AG10803 (cell line): ENCODE measurements at regions not wholly inside any gene's neighbourhood (a gene's known extent, or its start where the extent isn't known, plus 50 kb on each side); places are given as distances from the start of the nearest gene placed in this dataset.

Source experiments
- DNase-seq: peaks from one replicate; pipeline ENCODE4 v3.0.0; 2010; ENCODE audit warnings: low read depth
- H3K4me3 ChIP-seq: 2 replicates; pipeline ENCODE4 v1.5.1; 2011; ENCODE audit warnings: mild to moderate bottlenecking, low read length, control low read depth
- CTCF ChIP-seq: conservative IDR thresholded peaks from 2 replicates; pipeline ENCODE4 v1.5.1; 2011; ENCODE audit warnings: mild to moderate bottlenecking, low read length, control low read depth, inconsistent platforms

GRCh38 chr10:83959328-83959727 lies 180.0 kb upstream of the GHITM start:
- H3K4me3 ChIP-seq = no peak overlapping the region
- DNase-seq = no peak
- TF ChIP-seq CTCF = no peak

GRCh38 chr10:83960125-83960524 lies 179.2 kb upstream of the GHITM start:
- DNase-seq = no peak
- H3K4me3 ChIP-seq = no peak overlapping the region
- no peak for TF ChIP-seq CTCF

GRCh38 chr10:83961620-83962019 lies 177.7 kb upstream of the GHITM start:
- no peak for DNase-seq
- no peak overlapping the region for H3K4me3 ChIP-seq
- no peak for TF ChIP-seq CTCF

- H3K4me3 ChIP-seq = no peak overlapping the region
- no peak for DNase-seq
- no peak for TF ChIP-seq CTCF
Measured at GRCh38 chr10:83963446-83963845, 175.9 kb upstream of the GHITM start.

GRCh38 chr10:83965473-83965872 lies 173.8 kb upstream of the GHITM start:
- H3K4me3 ChIP-seq = no peak overlapping the region
- DNase-seq = no peak
- no peak for TF ChIP-seq CTCF

- no peak overlapping the region for H3K4me3 ChIP-seq
- TF ChIP-seq CTCF = no peak
- no peak for DNase-seq
Measured at GRCh38 chr10:83968052-83968451, 171.3 kb upstream of the GHITM start.

- no peak for DNase-seq
- no peak overlapping the region for H3K4me3 ChIP-seq
- TF ChIP-seq CTCF = no peak
Measured at GRCh38 chr10:83978681-83979383, 160.5 kb upstream of the GHITM start.
